ENCODE measurements at regions not wholly inside any gene's neighbourhood (a gene's known extent, or its start where the extent isn't known, plus 50 kb on each side); places are given as distances from the start of the nearest gene placed in this dataset.

GRCh38 chr5:155844542-155844941, 482.4 kb upstream of the SGCD start:
- no peak for TF ChIP-seq CTCF (IDR thresholded peaks at IDR 0.05; ENCODE audit: low read length)
- no peak for TF ChIP-seq EZH2phosphoT487 (IDR thresholded peaks at IDR 0.05; ENCODE audit: low read length)
- no peak for TF ChIP-seq EZH2 (optimal IDR thresholded peaks at IDR 0.05; ENCODE audit: low read depth, low read length)

Data from MM.1S (cell line).